Stimulated activated naive CD8-positive, alpha-beta T cell treated with anti-CD3 and anti-CD28 coated beads, Interleukin-15, Interleukin-2, amounts not matched to agents 100 ng/mL and 50 ng/mL, for 24 hours (primary cell): ENCODE measurements at regions not wholly inside any gene's neighbourhood (a gene's known extent, or its start where the extent isn't known, plus 50 kb on each side); places are given as distances from the start of the nearest gene placed in this dataset.

Experiments
- H3K27ac Mint-ChIP-seq: one replicate; pipeline ENCODE4 v1.8.0; 2021; ENCODE audit warnings: mild to moderate bottlenecking, mixed read lengths
- H3K27me3 Mint-ChIP-seq: one replicate; pipeline ENCODE4 v1.8.0; 2021; ENCODE audit warnings: mixed read lengths
- H3K36me3 Mint-ChIP-seq: one replicate; pipeline ENCODE4 v1.8.0; 2021; ENCODE audit warnings: low read depth, mixed read lengths
- H3K4me1 Mint-ChIP-seq: one replicate; pipeline ENCODE4 v1.8.0; 2021; ENCODE audit warnings: low read depth, mixed read lengths
- H3K4me3 Mint-ChIP-seq: one replicate; pipeline ENCODE4 v1.8.0; 2021; ENCODE audit warnings: mild to moderate bottlenecking, mixed read lengths
- H3K9me3 Mint-ChIP-seq: one replicate; pipeline ENCODE4 v1.8.0; 2021; ENCODE audit warnings: mixed read lengths

GRCh38 chr17:33352526-33352925, 59.4 kb upstream of the ASIC2 start:
- H3K4me3 Mint-ChIP-seq = no peak overlapping the region
- no peaks in the 10 kb centered on the region for H3K4me1 Mint-ChIP-seq
- no peaks in the 10 kb centered on the region for H3K27me3 Mint-ChIP-seq
- H3K9me3 Mint-ChIP-seq = no peaks in the 10 kb centered on the region
- no peaks in the 10 kb centered on the region for H3K36me3 Mint-ChIP-seq
- no peak overlapping the region for H3K27ac Mint-ChIP-seq

- Mint-ChIP-seq H3K27ac (no peak overlapping the region), H3K4me1 (no peaks in the 10 kb centered on the region), H3K27me3 (no peaks in the 10 kb centered on the region), H3K4me3 (no peak overlapping the region), H3K36me3 (no peaks in the 10 kb centered on the region), H3K9me3 (no peaks in the 10 kb centered on the region)
Measured at GRCh38 chr17:33356266-33356665, 63.2 kb upstream of the ASIC2 start.

- Mint-ChIP-seq H3K27ac (no peak overlapping the region), H3K4me1 (no peaks in the 10 kb centered on the region), H3K27me3 (peaks cover 14% of the 10 kb centered on the region), H3K36me3 (no peaks in the 10 kb centered on the region), H3K9me3 (no peaks in the 10 kb centered on the region), H3K4me3 (no peak overlapping the region)
Measured at GRCh38 chr17:33363475-33363874, 70.4 kb upstream of the ASIC2 start.

- H3K4me1 Mint-ChIP-seq = no peaks in the 10 kb centered on the region
- H3K4me3 Mint-ChIP-seq = no peak overlapping the region
- no peaks in the 10 kb centered on the region for H3K36me3 Mint-ChIP-seq
- H3K27me3 Mint-ChIP-seq = peaks cover 14% of the 10 kb centered on the region
- H3K9me3 Mint-ChIP-seq = no peaks in the 10 kb centered on the region
- H3K27ac Mint-ChIP-seq = no peak overlapping the region
Measured at GRCh38 chr17:33366960-33367359, 73.9 kb upstream of the ASIC2 start.

- Mint-ChIP-seq H3K9me3 (no peaks in the 10 kb centered on the region), H3K4me3 (no peak overlapping the region), H3K27me3 (peaks cover 13% of the 10 kb centered on the region), H3K27ac (no peak overlapping the region), H3K4me1 (no peaks in the 10 kb centered on the region), H3K36me3 (no peaks in the 10 kb centered on the region)
Measured at GRCh38 chr17:33369149-33369548, 76.1 kb upstream of the ASIC2 start.

GRCh38 chr17:33369876-33370275, 76.8 kb upstream of the ASIC2 start:
- peaks cover 6% of the 10 kb centered on the region for H3K27me3 Mint-ChIP-seq
- H3K4me3 Mint-ChIP-seq = no peak overlapping the region
- H3K36me3 Mint-ChIP-seq = no peaks in the 10 kb centered on the region
- no peaks in the 10 kb centered on the region for H3K4me1 Mint-ChIP-seq
- no peaks in the 10 kb centered on the region for H3K9me3 Mint-ChIP-seq
- no peak overlapping the region for H3K27ac Mint-ChIP-seq

- H3K4me1 Mint-ChIP-seq = no peaks in the 10 kb centered on the region
- no peaks in the 10 kb centered on the region for H3K9me3 Mint-ChIP-seq
- no peak overlapping the region for H3K4me3 Mint-ChIP-seq
- peaks cover 2% of the 10 kb centered on the region for H3K27me3 Mint-ChIP-seq
- no peak overlapping the region for H3K27ac Mint-ChIP-seq
- no peaks in the 10 kb centered on the region for H3K36me3 Mint-ChIP-seq
Measured at GRCh38 chr17:33370401-33370800, 77.3 kb upstream of the ASIC2 start.

GRCh38 chr17:33371377-33371776, 78.3 kb upstream of the ASIC2 start:
- H3K4me3 Mint-ChIP-seq = no peak overlapping the region
- H3K36me3 Mint-ChIP-seq = no peaks in the 10 kb centered on the region

GRCh38 chr17:33373273-33373672, 80.2 kb upstream of the ASIC2 start:
- no peaks in the 10 kb centered on the region for H3K36me3 Mint-ChIP-seq
- no peak overlapping the region for H3K27ac Mint-ChIP-seq
- peaks cover 3% of the 10 kb centered on the region for H3K27me3 Mint-ChIP-seq
- no peaks in the 10 kb centered on the region for H3K4me1 Mint-ChIP-seq
- H3K9me3 Mint-ChIP-seq = no peaks in the 10 kb centered on the region
- no peak overlapping the region for H3K4me3 Mint-ChIP-seq

More at GRCh38 chr17:33371377-33371776, 78.3 kb upstream of the ASIC2 start:
- Mint-ChIP-seq H3K9me3 (no peaks in the 10 kb centered on the region), H3K27me3 (no peaks in the 10 kb centered on the region), H3K4me1 (no peaks in the 10 kb centered on the region), H3K27ac (no peak overlapping the region)

GRCh38 chr17:33375103-33375502, 82.0 kb upstream of the ASIC2 start:
- H3K9me3 Mint-ChIP-seq = no peaks in the 10 kb centered on the region
- no peak overlapping the region for H3K4me3 Mint-ChIP-seq
- H3K4me1 Mint-ChIP-seq = no peaks in the 10 kb centered on the region
- no peak overlapping the region for H3K27ac Mint-ChIP-seq
- peaks cover 3% of the 10 kb centered on the region for H3K27me3 Mint-ChIP-seq
- H3K36me3 Mint-ChIP-seq = no peaks in the 10 kb centered on the region

GRCh38 chr17:33375783-33376182, 82.7 kb upstream of the ASIC2 start:
- Mint-ChIP-seq H3K36me3 (no peaks in the 10 kb centered on the region), H3K27ac (no peak overlapping the region), H3K4me1 (no peaks in the 10 kb centered on the region), H3K4me3 (no peak overlapping the region), H3K9me3 (no peaks in the 10 kb centered on the region), H3K27me3 (peaks cover 3% of the 10 kb centered on the region)

GRCh38 chr17:33377837-33378595, 84.9 kb upstream of the ASIC2 start:
- no peak overlapping the region for H3K27ac Mint-ChIP-seq

GRCh38 chr17:33381201-33381600, 88.1 kb upstream of the ASIC2 start:
- H3K36me3 Mint-ChIP-seq = no peaks in the 10 kb centered on the region

More at GRCh38 chr17:33377837-33378595, 84.9 kb upstream of the ASIC2 start:
- Mint-ChIP-seq H3K36me3 (no peaks in the 10 kb centered on the region), H3K9me3 (no peaks in the 10 kb centered on the region), H3K4me1 (no peaks in the 10 kb centered on the region), H3K4me3 (no peak overlapping the region), H3K27me3 (peaks cover 3% of the 10 kb centered on the region)

GRCh38 chr17:33383488-33384023, 90.5 kb upstream of the ASIC2 start:
- Mint-ChIP-seq H3K27me3 (peaks cover 10% of the 10 kb centered on the region), H3K4me3 (no peak overlapping the region), H3K36me3 (no peaks in the 10 kb centered on the region), H3K9me3 (no peaks in the 10 kb centered on the region), H3K27ac (no peak overlapping the region), H3K4me1 (no peaks in the 10 kb centered on the region)

More at GRCh38 chr17:33381201-33381600, 88.1 kb upstream of the ASIC2 start:
- H3K9me3 Mint-ChIP-seq = no peaks in the 10 kb centered on the region
- H3K4me3 Mint-ChIP-seq = no peak overlapping the region
- no peaks in the 10 kb centered on the region for H3K4me1 Mint-ChIP-seq
- H3K27ac Mint-ChIP-seq = no peak overlapping the region
- H3K27me3 Mint-ChIP-seq = peaks cover 5% of the 10 kb centered on the region

GRCh38 chr17:33385133-33385532, 92.0 kb upstream of the ASIC2 start:
- H3K4me1 Mint-ChIP-seq = no peaks in the 10 kb centered on the region
- H3K27me3 Mint-ChIP-seq = peaks cover 10% of the 10 kb centered on the region
- no peaks in the 10 kb centered on the region for H3K9me3 Mint-ChIP-seq
- no peaks in the 10 kb centered on the region for H3K36me3 Mint-ChIP-seq
- H3K27ac Mint-ChIP-seq = no peak overlapping the region
- H3K4me3 Mint-ChIP-seq = no peak overlapping the region

GRCh38 chr17:33385713-33386112, 92.6 kb upstream of the ASIC2 start:
- Mint-ChIP-seq H3K36me3 (no peaks in the 10 kb centered on the region), H3K4me1 (no peaks in the 10 kb centered on the region), H3K27ac (no peak overlapping the region)

More at GRCh38 chr17:33385713-33386112, 92.6 kb upstream of the ASIC2 start:
- Mint-ChIP-seq H3K27me3 (peaks cover 10% of the 10 kb centered on the region), H3K9me3 (no peaks in the 10 kb centered on the region), H3K4me3 (no peak overlapping the region)
